ENCODE measurements at regions not wholly inside any gene's neighbourhood (a gene's known extent, or its start where the extent isn't known, plus 50 kb on each side); places are given as distances from the start of the nearest gene placed in this dataset.
"Not testable (repeated sequence)": the region's sequence is repeated elsewhere in the genome, so short reads cannot be mapped to it uniquely, and the experiment has no call there.

DNA sequence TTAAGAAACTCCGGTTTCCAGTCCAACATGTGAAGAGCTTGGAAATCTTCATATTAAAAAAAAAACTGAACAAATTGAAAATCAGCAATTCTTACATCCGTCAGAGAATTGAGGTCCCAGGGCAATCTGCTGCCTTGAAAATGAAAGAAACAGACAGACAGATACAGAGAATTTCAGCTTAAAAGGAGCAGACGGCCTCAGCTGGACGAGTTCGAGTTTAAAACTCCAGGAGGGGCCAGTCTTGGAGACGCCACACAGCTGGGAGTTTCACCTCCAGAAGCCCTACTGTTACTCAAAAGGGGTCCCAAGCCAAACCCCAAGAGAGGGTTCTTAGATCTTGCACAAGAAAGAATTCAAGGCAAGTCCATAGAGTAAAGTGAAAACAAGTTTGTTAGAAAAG, 226.5 kb upstream of the ARL4C start:
- no peak for DNase-seq (ENCODE audit: low read depth)

DNA sequence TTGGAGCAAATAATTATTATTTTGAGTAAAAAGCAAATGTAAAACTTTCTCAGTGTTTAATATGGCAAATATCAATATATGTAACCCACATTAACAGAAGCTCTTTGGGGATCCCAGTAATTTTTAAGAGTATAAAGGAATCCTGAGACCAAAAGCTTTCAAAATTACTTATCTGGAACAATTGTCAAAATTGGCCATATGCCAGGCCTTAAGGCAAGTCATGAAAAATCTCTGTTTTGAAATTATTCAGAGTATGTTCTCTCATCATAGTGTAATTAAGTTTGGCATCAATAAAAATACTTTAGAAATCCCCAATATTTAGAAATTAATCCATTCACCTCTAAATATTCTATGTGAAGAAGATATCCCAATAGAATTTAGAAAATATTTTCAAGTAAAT, 225.3 kb upstream of the ARL4C start:
- no peak for DNase-seq (ENCODE audit: low read depth)

DNA sequence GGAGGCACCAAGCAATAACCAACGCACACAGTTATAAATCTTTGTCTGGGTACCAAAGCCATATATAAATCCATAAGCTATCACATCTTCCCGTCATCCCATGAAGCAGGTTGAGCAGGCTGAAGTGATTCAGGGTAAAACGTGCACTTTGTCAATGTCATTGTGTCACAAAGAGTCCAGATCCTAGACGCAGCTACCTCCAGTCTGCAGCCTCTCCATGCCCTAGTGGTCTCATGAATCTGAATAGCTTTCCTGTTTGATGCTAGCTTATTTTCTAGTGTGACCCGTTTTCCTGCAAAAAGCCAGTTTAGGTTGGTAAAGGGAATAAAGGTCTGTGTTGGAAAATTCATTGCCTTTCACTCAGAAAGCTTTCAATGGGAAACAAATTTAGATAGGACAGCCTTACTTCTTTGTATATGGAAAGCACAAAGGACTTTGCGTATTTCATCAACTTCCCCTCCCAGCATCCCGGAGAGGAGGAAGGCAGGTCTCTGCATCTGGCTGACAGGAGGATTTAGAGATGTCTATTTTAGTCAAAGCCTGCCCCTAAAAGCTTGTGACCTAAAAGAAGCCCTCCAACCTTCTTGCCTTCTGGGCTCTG, 222.3 kb upstream of the ARL4C start:
- no peak for DNase-seq (ENCODE audit: low read depth)

DNA sequence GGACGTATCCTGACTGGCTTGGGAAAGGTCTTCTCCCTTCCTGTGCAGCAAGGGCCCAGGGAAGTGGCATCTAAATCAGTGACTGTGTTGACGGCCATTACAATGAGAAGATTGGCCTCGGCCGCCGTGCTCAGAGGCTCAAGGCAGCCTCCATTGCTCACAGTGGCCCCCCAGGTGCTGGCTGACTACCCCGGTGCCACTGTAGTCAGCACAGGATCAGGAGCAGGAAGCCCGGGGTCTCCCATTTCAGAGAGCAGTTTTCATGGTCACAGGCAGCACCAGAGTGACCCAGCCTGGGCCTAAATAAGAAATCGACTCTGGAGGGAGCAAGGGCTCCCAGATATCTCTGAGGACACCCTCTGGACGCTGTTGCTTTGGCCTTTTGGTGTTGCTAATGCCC, 219.4 kb upstream of the ARL4C start:
- DNase-seq (ENCODE audit: low read depth), result no peak

DNA sequence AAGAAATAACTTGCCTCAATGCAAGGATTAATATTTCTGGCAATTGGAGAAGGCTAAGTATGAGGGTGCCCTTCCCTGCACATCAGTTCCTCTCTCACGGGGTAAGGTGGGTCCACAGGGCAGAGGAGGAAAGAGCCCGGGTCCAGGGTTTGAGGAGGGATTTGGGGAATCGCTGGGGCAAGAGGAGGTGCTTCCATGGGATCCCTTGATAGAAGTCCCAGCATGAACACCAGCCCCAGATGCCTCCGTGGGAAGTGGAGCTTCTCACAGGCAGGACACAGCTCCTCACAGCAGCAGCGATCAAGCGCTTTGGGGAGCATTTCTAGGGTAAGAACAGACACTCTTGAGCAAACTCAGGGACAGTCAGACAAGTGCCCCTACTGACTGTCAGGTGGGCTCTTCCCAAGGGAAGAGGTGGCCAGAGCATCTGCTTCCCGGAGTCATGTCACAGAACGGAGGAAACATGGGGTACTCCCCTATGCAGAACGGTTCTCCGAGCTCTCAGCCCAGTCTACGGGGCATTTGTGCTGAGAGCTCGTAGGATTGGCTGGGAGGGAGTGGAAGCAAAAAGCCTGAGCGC, 218.9 kb upstream of the ARL4C start:
- no peak for DNase-seq (ENCODE audit: low read depth)

DNA sequence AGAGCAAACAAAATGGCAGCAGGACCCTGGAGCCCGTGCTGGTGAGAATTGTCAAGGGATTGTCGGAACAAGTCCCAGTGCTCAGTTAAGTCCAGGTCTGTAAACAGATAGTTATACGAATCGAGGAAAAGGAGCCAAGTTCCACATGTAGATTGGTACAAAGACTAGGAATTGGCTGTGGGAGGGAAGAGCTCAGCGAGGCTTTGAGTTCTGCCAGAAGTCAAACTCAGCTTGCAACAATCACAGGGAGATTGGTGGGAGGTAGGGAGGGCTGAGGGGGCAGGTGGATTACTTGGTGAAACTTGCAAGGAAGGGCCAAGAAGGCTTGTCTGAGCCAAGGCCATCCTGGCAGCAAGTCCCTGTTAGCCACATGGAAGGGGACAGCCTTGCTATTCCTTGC, 217.8 kb upstream of the ARL4C start:
- no peak for DNase-seq (ENCODE audit: low read depth)

DNA sequence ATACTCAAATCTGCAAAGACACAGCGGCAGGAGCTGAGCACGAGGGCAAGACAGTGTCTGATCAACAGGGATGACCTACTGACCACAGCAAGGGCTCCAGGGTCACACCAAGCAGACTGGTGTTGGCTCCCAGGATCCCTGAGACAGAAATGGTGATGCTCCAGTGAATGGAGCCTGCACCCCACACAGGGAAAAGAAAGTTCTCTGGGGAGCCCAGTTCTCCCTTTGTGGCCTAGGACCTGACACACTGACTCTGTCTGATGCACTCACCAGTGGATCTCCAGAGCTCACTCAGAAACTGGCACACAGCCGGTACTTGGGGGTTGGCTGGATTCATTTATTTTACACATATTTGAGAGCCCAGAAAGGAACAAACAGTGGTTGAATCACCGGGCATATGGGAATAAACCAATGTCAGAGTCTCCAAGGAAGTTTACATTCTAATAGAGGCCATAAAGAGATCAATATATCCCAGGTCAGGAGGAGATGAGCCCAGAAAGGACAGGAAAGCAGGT, 215.6 kb upstream of the ARL4C start:
- no peak for DNase-seq (ENCODE audit: low read depth)

DNA sequence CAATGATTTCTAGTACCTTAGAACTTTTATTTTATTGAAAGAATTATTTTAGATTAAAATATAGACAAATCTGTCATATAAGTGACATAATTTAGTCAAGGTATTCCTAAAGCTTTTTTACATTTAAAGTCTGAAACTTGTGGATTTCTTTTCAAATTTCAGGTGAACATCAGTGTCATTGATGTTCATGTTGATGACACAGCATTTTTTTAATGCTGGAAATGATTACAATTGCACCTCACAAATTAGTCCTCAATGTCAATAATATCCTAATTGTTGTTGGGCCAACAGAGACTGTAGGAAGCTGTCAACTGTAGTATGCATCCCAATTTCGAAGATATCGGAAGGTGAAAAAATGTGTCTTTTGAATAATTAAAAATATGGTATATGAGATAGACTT, 214.4 kb upstream of the ARL4C start:
- DNase-seq (ENCODE audit: low read depth), result no peak

DNA sequence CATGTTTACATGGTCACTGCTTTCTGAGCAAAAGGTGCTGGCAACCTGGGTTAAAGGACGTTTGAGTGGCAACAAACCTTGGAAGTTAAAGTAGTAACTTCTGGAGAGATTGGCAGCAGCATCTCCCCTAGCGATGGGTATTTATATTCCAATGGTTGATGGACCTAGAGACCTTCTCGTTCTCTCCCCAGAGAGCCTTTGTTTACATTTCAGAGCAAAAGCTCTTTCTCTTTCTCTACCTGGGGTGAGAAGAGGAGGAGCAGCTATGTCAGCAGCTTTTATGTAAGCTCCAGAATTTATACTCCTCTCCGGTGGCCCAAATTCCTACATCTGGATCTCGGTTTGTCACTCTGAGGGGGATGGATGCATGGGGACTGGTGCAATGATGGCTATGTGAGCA, 213.7 kb upstream of the ARL4C start:
- no peak for DNase-seq (ENCODE audit: low read depth)

DNA sequence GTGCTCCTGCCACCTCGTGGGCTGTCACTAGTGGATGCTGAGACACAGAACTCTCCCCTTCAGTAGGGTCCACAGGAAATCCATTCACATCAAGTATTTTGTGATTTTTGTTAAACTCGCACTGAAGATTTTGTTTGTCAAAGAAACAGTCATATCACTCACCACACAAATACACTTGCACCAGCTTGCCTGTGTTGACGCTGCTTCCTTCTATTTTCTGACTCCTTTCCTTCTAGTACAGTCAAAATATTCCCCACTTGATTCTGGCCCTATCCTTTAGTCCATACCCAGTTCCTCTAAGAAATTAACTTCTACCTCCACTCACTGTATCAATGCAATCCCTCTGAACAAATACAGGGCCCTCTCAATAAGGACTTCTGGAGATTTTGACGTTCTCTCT, 213.2 kb upstream of the ARL4C start:
- no peak for DNase-seq (ENCODE audit: low read depth)

DNA sequence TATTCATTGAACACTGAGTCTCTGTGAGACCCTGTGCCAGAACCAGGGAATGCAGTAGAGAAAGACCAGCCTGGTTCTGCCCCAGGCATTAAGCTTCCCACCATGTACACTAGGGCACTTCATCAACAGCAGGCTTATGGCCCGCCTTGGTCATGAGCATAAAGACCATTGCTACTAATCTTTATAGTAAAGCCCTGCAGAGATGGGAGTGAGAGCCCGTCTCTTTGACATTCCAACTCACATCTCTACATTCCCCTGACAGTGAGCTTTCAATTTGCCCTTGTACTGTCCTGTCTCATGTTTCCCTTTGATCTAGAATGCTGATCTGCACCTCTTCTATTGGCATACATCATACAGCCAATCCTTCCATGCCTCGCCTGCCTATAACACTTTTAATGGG, 211.8 kb upstream of the ARL4C start:
- no peak for DNase-seq (ENCODE audit: low read depth)

DNA sequence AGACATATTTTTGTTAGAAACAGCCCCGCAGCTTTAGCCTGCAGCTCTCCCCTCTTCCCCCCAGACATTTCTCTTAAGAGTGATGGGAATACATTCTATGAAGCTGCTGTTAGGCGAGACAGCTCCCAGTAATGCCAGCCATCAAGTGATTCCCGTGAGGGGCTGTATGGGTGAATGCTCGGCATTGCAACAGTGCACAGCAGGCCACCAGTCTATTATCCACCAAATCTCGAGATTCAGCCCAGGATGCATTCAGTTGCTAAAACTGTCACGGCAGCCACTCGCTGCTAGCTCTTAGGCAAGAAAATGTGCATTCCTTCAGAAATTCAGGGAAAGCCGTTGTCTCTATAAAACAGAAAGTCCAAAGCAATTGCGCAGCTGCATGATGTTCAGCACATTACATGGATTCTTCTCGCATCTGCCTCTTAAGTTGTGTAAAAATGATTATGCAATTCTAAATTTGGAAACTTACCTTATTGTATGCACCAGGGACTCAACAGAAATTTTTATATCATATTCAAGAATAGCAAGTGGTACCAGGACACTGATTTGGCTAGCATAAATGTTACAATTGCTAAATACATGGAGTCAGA, 211.3 kb upstream of the ARL4C start:
- no peak for DNase-seq (ENCODE audit: low read depth)

DNA sequence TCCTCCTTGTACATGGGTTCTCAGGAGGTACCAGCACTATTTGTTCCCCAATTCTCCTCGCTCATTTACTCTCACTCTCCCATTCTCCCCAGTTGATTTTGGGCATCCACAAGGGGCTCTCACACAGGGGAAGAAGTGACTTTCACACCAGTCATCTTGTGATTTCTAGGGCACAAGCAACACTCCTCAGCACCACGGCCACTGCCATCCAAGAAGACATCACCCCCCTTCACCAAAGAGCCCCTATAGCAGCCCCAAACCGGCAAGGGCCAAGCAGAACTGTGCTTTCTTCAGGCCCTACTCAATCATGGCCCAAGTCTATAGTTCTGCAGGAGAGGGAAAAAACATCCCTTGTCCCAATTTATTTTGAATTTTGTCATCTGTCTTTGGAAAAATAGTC, 209.2 kb upstream of the ARL4C start:
- DNase-seq (ENCODE audit: low read depth), result no peak

DNA sequence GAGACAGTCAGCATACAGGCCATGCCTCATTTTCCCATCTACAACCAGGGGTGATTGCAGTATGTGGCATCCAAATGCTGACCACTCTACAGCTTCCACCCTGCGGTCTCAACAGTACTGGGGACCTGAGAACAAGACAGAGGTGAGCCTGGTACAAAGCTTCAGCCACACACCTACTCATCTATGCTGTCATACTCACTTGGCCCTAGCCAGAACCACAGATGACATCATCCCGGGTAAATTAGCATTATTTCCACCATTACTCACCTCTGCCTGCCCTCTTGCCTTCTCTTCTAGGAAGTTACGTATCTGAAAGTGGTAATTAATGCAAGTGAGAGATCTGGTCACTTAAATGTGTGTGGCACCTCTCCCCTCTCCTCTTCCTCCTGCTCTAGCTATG, 208.2 kb upstream of the ARL4C start:
- DNase-seq (ENCODE audit: low read depth), result peak; percentile 46

DNA sequence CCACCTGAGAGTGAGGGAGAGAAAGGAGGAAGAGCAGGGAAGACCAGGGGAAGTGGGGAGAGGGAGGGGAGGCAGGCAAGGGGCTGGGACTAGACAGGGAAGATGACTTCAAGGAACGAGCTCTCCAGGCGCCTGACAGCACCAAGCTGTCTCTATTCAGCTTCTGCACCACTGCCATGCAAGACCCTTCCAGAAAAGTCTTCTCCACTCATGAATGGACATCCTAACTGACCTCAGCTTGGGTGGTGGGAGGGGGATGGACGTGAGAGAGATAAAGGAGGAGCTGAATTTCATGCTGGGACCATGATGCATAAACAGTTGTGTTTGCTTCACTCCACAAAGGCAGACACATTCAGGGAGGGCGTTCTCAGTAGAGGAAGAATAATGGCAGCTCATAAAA, 206.4 kb upstream of the ARL4C start:
- no peak for DNase-seq (ENCODE audit: low read depth)

DNA sequence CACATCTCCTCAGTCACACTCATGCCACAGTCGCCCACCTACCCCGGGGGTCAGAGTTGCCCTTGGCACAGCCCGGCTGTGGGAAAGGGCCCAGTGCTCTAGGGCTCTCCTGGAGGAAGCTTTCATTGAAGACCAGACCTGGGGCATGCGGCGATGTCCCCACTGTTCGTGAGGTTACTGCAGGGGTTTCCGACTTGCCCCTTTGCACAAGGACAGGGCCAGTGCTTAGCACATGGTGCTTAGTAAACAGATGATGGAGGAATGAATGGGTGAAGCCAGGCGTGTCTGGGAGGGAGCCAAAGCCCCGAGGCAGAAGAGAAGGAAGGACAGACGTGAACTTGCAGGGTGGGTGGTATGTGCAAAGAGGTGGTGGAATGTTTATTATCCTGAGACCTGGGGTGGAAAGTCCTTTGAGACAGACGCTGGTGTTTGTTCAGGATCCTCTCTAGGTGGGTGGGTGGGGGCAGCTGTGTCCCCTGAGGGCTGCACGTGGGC, 205.9 kb upstream of the ARL4C start:
- no peak for DNase-seq (ENCODE audit: low read depth)

DNA sequence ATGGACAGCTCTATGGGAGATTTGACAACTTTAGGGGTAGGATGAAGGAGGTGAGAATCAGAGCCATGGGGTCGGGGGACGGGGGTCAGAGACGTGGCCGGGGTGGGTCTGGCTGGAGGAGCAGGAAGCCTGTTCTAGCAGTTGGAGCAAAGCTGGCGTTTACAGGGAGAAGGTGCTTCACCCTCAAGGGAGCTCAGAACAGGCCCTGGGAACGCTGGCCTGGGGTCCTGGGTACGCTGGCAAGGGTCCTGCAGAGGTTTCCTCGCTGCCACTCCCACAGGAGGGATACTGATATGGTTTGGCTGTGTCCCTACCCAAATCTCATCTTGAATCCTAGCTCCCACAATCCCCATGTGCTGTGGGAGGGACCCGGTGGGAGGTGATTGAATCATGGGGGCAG, 205.0 kb upstream of the ARL4C start:
- no peak for DNase-seq (ENCODE audit: low read depth)

DNA sequence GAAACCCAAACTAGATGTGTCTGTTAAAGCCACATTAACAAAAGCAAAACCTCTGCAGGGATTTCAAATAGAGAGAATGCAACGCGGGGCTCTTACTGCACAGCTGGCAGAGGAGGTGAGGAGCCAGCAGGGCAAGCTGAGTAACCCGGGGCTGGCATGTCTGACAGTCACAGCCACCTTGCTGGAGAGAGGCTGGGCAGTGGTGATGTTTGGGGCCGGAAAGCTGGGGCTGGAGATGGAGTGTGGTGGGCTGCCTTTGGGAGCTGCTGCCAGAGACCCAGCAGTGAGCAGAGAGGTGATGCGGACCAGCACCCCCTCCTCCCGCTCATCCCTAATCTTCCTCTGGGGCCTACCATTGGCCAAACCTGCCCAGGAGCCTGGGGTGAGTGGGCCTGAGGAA, 204.5 kb upstream of the ARL4C start:
- no peak for DNase-seq (ENCODE audit: low read depth)

DNA sequence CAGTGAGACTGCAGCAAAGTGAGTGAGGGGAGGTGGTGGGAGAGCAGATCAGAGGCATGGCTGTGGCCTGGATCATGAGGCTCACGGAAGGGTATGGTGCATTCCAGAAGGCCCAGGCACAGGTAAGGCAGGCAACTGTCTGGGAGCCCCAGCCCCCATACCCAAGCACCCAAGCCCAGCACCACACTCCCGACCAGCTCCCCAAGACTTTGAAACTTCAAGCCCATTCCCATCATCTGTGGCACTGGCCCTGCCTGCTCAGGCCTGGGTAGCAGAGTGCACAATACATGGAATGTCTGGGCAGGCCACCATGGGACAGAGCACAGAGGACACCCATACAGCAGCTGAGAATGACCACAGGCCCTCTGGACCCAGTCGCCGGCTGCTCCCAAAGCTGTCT, 202.6 kb upstream of the ARL4C start:
- DNase-seq (ENCODE audit: low read depth), result no peak

DNA sequence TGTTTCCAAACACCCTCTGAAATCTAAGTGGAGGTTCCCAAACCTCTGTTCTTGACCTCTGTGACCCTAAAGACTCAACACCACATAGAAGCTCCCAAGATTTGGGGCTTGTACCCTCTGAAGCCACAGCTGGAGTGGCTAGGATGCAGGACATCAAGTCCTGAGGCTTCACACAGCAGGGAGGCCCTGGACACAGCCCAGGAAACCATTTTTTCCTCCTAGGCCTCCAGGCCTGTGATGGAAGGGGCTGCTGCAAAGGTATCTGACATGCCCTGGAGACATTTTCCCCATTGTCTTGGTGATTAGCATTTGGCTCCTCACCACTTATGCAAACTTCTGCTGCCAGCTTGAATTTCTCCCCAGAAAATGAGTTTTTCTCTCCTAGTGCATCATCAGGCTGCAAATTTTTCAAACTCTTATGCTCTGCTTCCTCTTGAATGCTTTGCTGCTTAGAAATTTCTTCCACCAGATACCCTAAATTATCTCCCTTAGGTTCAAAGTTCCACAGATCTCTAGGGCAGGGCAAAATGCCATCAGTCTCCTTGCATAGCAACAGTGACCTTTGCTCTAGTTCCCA, 200.5 kb upstream of the ARL4C start:
- DNase-seq (ENCODE audit: low read depth), result not testable (repeated sequence)

DNA sequence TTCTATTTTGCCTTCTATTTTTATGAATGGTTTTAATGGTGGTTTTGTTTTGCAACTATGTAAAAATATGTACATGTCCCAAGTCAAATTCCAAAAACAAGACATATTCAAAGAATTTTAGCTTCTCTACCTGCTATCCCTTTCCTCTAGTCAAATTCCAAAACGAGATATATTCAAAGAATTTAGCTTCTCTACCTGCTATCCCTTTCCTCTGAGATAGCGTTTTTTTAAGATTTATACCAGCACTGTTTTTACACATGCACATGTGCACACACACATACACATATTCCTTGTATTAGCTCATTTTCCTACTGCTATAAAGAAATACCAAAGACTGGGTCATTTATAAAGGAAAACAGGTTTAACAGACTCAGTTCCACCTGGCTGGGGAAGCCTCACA, 199.1 kb upstream of the ARL4C start:
- DNase-seq (ENCODE audit: low read depth), result no peak

DNA sequence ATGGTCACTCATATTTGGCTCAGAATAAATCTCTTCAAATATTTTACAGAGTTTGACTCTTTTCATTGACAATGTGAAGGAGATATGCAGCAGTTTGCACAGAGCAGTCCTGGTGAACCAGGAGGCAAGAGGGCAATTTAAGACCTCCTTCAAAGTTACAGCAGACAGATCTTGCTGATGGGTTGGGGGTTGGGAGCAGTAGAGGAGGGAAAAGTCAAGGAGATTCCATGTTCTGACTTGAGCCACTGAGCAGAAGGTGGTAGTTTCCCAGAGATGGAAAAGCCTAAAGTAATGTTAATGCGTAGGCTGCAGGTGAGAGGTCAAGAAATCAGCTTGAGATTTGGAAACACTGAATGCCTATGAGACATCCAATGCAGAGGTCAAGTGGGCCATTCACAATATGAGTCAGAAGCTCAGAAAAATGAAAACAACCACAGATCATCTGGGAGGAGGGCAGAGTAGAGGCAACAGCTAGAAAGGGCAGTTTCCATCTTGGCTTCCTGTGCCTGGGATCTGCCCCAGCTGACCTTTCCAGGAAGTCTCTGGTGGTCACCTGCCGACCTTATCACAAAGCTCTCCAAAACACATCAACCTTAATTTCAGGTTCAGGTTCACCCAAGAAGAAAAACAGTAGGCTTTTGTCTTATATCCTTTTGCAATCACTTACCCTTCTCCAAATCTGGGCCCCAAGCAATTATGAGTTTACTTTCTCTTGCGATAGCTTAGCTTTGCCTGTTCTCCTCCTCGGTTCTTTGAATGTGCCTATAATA, 197.5 kb upstream of the ARL4C start:
- DNase-seq (ENCODE audit: low read depth), result peak; percentile 37

Data from non-pigmented ciliary epithelial cell (primary cell).